ENCODE measurements at regions not wholly inside any gene's neighbourhood (a gene's known extent, or its start where the extent isn't known, plus 50 kb on each side); places are given as distances from the start of the nearest gene placed in this dataset.

GRCh38 chr7:115840702-115841101 lies 189.9 kb downstream of the TFEC start:
- no peaks in the 10 kb centered on the region for H3K9me3 ChIP-seq
- no peaks in the 10 kb centered on the region for H3K4me1 ChIP-seq
- no peak overlapping the region for H3K4me3 ChIP-seq
- no peak overlapping the region for H3K27ac ChIP-seq
- ATAC-seq (no peak), DNase-seq (no peak)
- no peaks in the 10 kb centered on the region for H3K27me3 ChIP-seq (ENCODE audit: insufficient read depth in 3 of 3, low read length in 2 of 3)
- no peak for TF ChIP-seq CTCF (IDR thresholded peaks at IDR 0.05)
- WGBS, 3 donors, result 29 to 32% (median 32%) methylated on average over 3 of the region's 3 CpGs
- intact Hi-C loops (cut with DNase I), result no loop called here
- H3K36me3 ChIP-seq (ENCODE audit: insufficient read depth in 1 of 2, low read depth in 1 of 2), result no peaks in the 10 kb centered on the region

- no peak for TF ChIP-seq CTCF (IDR thresholded peaks at IDR 0.05)
- no peaks in the 10 kb centered on the region for H3K36me3 ChIP-seq (ENCODE audit: insufficient read depth in 1 of 2, low read depth in 1 of 2)
- no peaks in the 10 kb centered on the region for H3K4me1 ChIP-seq
- ATAC-seq, result no peak
- no peaks in the 10 kb centered on the region for H3K9me3 ChIP-seq
- H3K4me3 ChIP-seq, result no peak overlapping the region
- no peak for DNase-seq
- intact Hi-C loops (cut with DNase I), result no loop called here
- H3K27ac ChIP-seq, result no peak overlapping the region
- H3K27me3 ChIP-seq (ENCODE audit: insufficient read depth in 3 of 3, low read length in 2 of 3), result no peaks in the 10 kb centered on the region
Observed at GRCh38 chr7:115838829-115839228, 191.7 kb downstream of the TFEC start.

- Histone ChIP-seq H3K4me3 (no peak overlapping the region), H3K9me3 (no peaks in the 10 kb centered on the region), H3K4me1 (no peaks in the 10 kb centered on the region), H3K36me3 (ENCODE audit: insufficient read depth in 1 of 2, low read depth in 1 of 2) (no peaks in the 10 kb centered on the region), H3K27ac (no peak overlapping the region), H3K27me3 (ENCODE audit: insufficient read depth in 3 of 3, low read length in 2 of 3) (no peaks in the 10 kb centered on the region)
- ATAC-seq, result no peak
- intact Hi-C loops (cut with DNase I), result no loop called here
- WGBS, 3 donors, result 65 to 80% (median 79%) methylated on average over 1 of the region's 1 CpG
- DNase-seq, result no peak
- TF ChIP-seq CTCF (IDR thresholded peaks at IDR 0.05), result no peak
Observed at GRCh38 chr7:115831371-115831770, 199.2 kb downstream of the TFEC start.

- Histone ChIP-seq H3K36me3 (ENCODE audit: insufficient read depth in 1 of 2, low read depth in 1 of 2) (no peaks in the 10 kb centered on the region), H3K4me3 (no peak overlapping the region), H3K27me3 (ENCODE audit: insufficient read depth in 3 of 3, low read length in 2 of 3) (no peaks in the 10 kb centered on the region), H3K27ac (no peak overlapping the region), H3K9me3 (no peaks in the 10 kb centered on the region), H3K4me1 (no peaks in the 10 kb centered on the region)
- no peak for TF ChIP-seq CTCF (IDR thresholded peaks at IDR 0.05)
- DNase-seq, result no peak
- 52 to 58% (median 55%) methylated on average over 3 of the region's 3 CpGs for WGBS, 3 donors
- no peak for ATAC-seq
- intact Hi-C loops (cut with DNase I), result no loop called here
Observed at GRCh38 chr7:115827305-115828045, 203.1 kb downstream of the TFEC start.
